CD14-positive monocyte (primary cell): ENCODE measurements at regions not wholly inside any gene's neighbourhood (a gene's known extent, or its start where the extent isn't known, plus 50 kb on each side); places are given as distances from the start of the nearest gene placed in this dataset.

ENCODE experiments used
- DNase-seq, 3 donors: peaks; one replicate each; pipeline ENCODE4 v3.0.0-alpha.2; 2011 to 2022
- H2AFZ ChIP-seq: 2 replicates; pipeline ENCODE4 v1.6.0; 2012; ENCODE audit warnings: mild to moderate bottlenecking, low read depth, low read length, inconsistent platforms; ENCODE audit not compliant: insufficient read depth, poor library complexity, severe bottlenecking
- H3K27ac ChIP-seq, 2 donors: 1 replicate in 1 of 2; 2 replicates in 1 of 2; pipeline ENCODE4 v1.5.1; 2012 to 2013; ENCODE audit warnings: low read length in 2 of 2, control low read depth in 1 of 2, inconsistent platforms in 1 of 2, low read depth in 1 of 2, mild to moderate bottlenecking in 1 of 2
- H3K27me3 ChIP-seq, 2 donors: one replicate each; pipeline versions ENCODE4 v1.6.0 to v1.6.1; 2011 to 2013; ENCODE audit warnings: low read length in 2 of 2; ENCODE audit not compliant: control insufficient read depth in 2 of 2, insufficient read depth in 2 of 2
- H3K36me3 ChIP-seq, 2 donors: replicated peaks in 1 of 2; 1 replicate in 1 of 2; 2 replicates in 1 of 2; pipeline versions ENCODE4 v1.5.1 to v1.6.1; 2012 to 2013; ENCODE audit warnings: low read length in 2 of 2, control low read depth in 1 of 2, inconsistent platforms in 1 of 2, mild to moderate bottlenecking in 1 of 2; ENCODE audit not compliant: insufficient read depth in 2 of 2, control insufficient read depth in 1 of 2
- H3K4me1 ChIP-seq, 2 donors: 1 replicate in 1 of 2; 2 replicates in 1 of 2; pipeline versions ENCODE4 v1.5.1 to v1.6.1; 2012 to 2013; ENCODE audit warnings: low read length in 2 of 2, control low read depth in 1 of 2, inconsistent platforms in 1 of 2, mild to moderate bottlenecking in 1 of 2, moderate library complexity in 1 of 2; ENCODE audit not compliant: insufficient read depth in 2 of 2, control insufficient read depth in 1 of 2
- H3K4me2 ChIP-seq: replicated peaks from 2 replicates; pipeline ENCODE3; 2012; ENCODE audit warnings: low read length, moderate library complexity, mild to moderate bottlenecking; ENCODE audit not compliant: poor library complexity, severe bottlenecking; ENCODE audit errors: extremely low read depth
- H3K4me3 ChIP-seq, 3 experiments: fragments of 200-600 bp in 1 of 3; sonication (generic) in 1 of 3; replicated peaks in 1 of 3; 1 replicate in 2 of 3; 2 replicates in 1 of 3; pipeline ENCODE4 v1.5.1; 2011 to 2013; ENCODE audit warnings: low read length in 3 of 3, mild to moderate bottlenecking in 3 of 3, control low read depth in 2 of 3, low read depth in 2 of 3, inconsistent platforms in 1 of 3, moderate library complexity in 1 of 3
- H3K79me2 ChIP-seq: 2 replicates; pipeline ENCODE4 v1.6.0; 2012; ENCODE audit warnings: mild to moderate bottlenecking, control low read depth, inconsistent platforms, low read length, moderate library complexity; ENCODE audit not compliant: insufficient read depth
- H3K9ac ChIP-seq: 2 replicates; pipeline ENCODE4 v1.6.0; 2017; ENCODE audit warnings: low read length, mild to moderate bottlenecking; ENCODE audit not compliant: insufficient read depth, poor library complexity, severe bottlenecking
- H3K9me3 ChIP-seq, 2 donors: replicated peaks in 1 of 2; 1 replicate in 1 of 2; 2 replicates in 1 of 2; pipeline versions ENCODE4 v1.5.1 to v1.6.1; 2012 to 2013; ENCODE audit warnings: low read length in 2 of 2, control low read depth in 1 of 2; ENCODE audit not compliant: control insufficient read depth in 1 of 2, insufficient read depth in 1 of 2
- H4K20me1 ChIP-seq: 2 replicates; pipeline ENCODE4 v1.6.0; 2012; ENCODE audit warnings: mild to moderate bottlenecking, low read length, control low read depth, moderate library complexity; ENCODE audit not compliant: insufficient read depth
- H3K27ac Mint-ChIP-seq, 7 donors: one replicate each; pipeline ENCODE4 v1.8.0; 2020; ENCODE audit warnings: mild to moderate bottlenecking in 7 of 7, mixed read lengths in 7 of 7, moderate library complexity in 6 of 7, inconsistent platforms in 2 of 7
- H3K27me3 Mint-ChIP-seq, 3 donors: one replicate each; pipeline ENCODE4 v1.8.0; 2021 to 2022; ENCODE audit warnings: low read depth in 3 of 3, mild to moderate bottlenecking in 3 of 3, mixed read lengths in 3 of 3, moderate library complexity in 3 of 3, inconsistent platforms in 1 of 3
- H3K36me3 Mint-ChIP-seq, 2 donors: one replicate each; pipeline ENCODE4 v1.8.0; 2020; ENCODE audit warnings: mixed read lengths in 2 of 2, inconsistent platforms in 1 of 2, mild to moderate bottlenecking in 1 of 2
- H3K4me1 Mint-ChIP-seq: one replicate; pipeline ENCODE4 v1.8.0; 2020; ENCODE audit warnings: mild to moderate bottlenecking, mixed read lengths
- H3K4me3 Mint-ChIP-seq, 2 donors: one replicate each; pipeline ENCODE4 v1.8.0; 2020; ENCODE audit warnings: mild to moderate bottlenecking in 2 of 2, mixed read lengths in 2 of 2, moderate library complexity in 1 of 2
- H3K9me3 Mint-ChIP-seq, 7 donors: one replicate each; pipeline ENCODE4 v1.8.0; 2020 to 2022; ENCODE audit warnings: mixed read lengths in 7 of 7, mild to moderate bottlenecking in 6 of 7, moderate library complexity in 6 of 7, inconsistent platforms in 2 of 7
- CTCF ChIP-seq: fragments of 200-600 bp; IDR thresholded peaks from one replicate; pipeline ENCODE4 v1.8.0; 2022; ENCODE audit warnings: antibody characterized with exemption, mild to moderate bottlenecking
- WGBS: methylation state at CpG from one replicate; pipeline ENCODE4 v1.1.5; 2013; ENCODE audit warnings: missing lambda C conversion rate; ENCODE audit not compliant: insufficient coverage; 5-methylcytosine and 5-hydroxymethylcytosine counted together
- intact Hi-C, 2 donors: fragments of 100-400 bp; cut with micrococcal nuclease; formaldehyde crosslinking; loops; one replicate each; pipeline versions ENCODE4 v1.15.0 to v1.15.1; 2023

GRCh38 chr3:182460303-182460702, 333.0 kb upstream of the ATP11B start:
- no peak overlapping the region for H2AFZ ChIP-seq
- DNase-seq = no peak
- no peak overlapping the region for H3K4me3 ChIP-seq
- no peak overlapping the region for H3K27ac Mint-ChIP-seq
- H3K4me1 Mint-ChIP-seq = no peaks in the 10 kb centered on the region
- H3K36me3 Mint-ChIP-seq = no peaks in the 10 kb centered on the region
- peaks cover 5 to 8% of the 10 kb centered on the region in 2 donors for H3K9me3 ChIP-seq
- 94% methylated on average over 2 of the region's 4 CpGs for WGBS
- H3K27ac ChIP-seq = no peak overlapping the region
- intact Hi-C loops = no loop called here
- H3K27me3 Mint-ChIP-seq = no peaks in the 10 kb centered on the region
- no peak overlapping the region for H3K4me2 ChIP-seq
- no peak for TF ChIP-seq CTCF
- no peaks in the 10 kb centered on the region for H3K79me2 ChIP-seq
- no peaks in the 10 kb centered on the region for H3K4me1 ChIP-seq
- no peaks in the 10 kb centered on the region for H3K27me3 ChIP-seq
- peaks cover 0 to 9% (median 4%) of the 10 kb centered on the region in 7 donors for H3K9me3 Mint-ChIP-seq
- H3K4me3 Mint-ChIP-seq = no peak overlapping the region
- no peak overlapping the region for H3K9ac ChIP-seq
- H3K36me3 ChIP-seq = no peaks in the 10 kb centered on the region
- no peaks in the 10 kb centered on the region for H4K20me1 ChIP-seq

- Histone ChIP-seq H3K9ac (no peak overlapping the region), H3K9me3 (peaks cover 5 to 8% of the 10 kb centered on the region in 2 donors), H3K4me2 (no peak overlapping the region), H2AFZ (no peak overlapping the region), H4K20me1 (no peaks in the 10 kb centered on the region), H3K4me3 (no peak overlapping the region), H3K36me3 (no peaks in the 10 kb centered on the region), H3K79me2 (no peaks in the 10 kb centered on the region), H3K27ac (no peak overlapping the region), H3K27me3 (no peaks in the 10 kb centered on the region), H3K4me1 (no peaks in the 10 kb centered on the region)
- Mint-ChIP-seq H3K4me3 (no peak overlapping the region), H3K9me3 (peaks cover 0 to 9% (median 4%) of the 10 kb centered on the region in 7 donors), H3K36me3 (no peaks in the 10 kb centered on the region), H3K27ac (no peak overlapping the region), H3K4me1 (no peaks in the 10 kb centered on the region), H3K27me3 (no peaks in the 10 kb centered on the region)
- DNase-seq = no peak
- intact Hi-C loops = no loop called here
- no peak for TF ChIP-seq CTCF
Measured at GRCh38 chr3:182462152-182462551, 331.2 kb upstream of the ATP11B start.
